OCI-LY7 (cell line): ENCODE measurements at regions not wholly inside any gene's neighbourhood (a gene's known extent, or its start where the extent isn't known, plus 50 kb on each side); places are given as distances from the start of the nearest gene placed in this dataset.

Experiments
- EZH2phosphoT487 ChIP-seq: fragments of 200-600 bp; sonication (generic); IDR thresholded peaks from 2 replicates; pipeline ENCODE4 v1.6.1; 2018; ENCODE audit warnings: low read depth, borderline replicate concordance, mild to moderate bottlenecking, mixed run types, antibody characterized with exemption, low read length, moderate library complexity, mixed read lengths
- TF ChIP-seq, protein P1 (sequence below): fragments of 200-600 bp; sonication (generic); conservative IDR thresholded peaks from 2 replicates; pipeline ENCODE4 v1.5.1; 2014; ENCODE audit warnings: mild to moderate bottlenecking, antibody characterized with exemption, low read length, moderate library complexity, mixed read lengths

DNA sequence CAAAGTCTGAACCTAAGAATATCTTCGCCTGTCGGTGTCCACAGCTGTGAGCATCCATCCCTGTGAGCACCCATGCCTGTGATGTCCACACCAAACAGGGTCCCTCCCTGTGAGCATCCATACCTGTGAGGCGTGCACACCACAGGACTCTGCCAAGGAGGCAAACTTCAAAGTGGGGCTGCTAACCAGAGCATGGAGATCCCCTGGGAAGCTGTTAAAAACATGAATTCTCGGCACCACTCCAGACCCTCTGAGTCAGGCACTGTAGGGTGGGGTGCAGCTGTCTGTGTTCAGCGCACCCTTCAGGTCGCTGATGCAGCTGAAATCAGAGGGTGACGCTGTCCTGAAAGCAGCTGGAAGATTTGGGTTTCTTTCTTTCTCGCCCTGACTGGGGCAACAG, 85.4 kb upstream of the NXT1 start:
- TF ChIP-seq EZH2phosphoT487 = no peak
- TF ChIP-seq, protein P1, sequence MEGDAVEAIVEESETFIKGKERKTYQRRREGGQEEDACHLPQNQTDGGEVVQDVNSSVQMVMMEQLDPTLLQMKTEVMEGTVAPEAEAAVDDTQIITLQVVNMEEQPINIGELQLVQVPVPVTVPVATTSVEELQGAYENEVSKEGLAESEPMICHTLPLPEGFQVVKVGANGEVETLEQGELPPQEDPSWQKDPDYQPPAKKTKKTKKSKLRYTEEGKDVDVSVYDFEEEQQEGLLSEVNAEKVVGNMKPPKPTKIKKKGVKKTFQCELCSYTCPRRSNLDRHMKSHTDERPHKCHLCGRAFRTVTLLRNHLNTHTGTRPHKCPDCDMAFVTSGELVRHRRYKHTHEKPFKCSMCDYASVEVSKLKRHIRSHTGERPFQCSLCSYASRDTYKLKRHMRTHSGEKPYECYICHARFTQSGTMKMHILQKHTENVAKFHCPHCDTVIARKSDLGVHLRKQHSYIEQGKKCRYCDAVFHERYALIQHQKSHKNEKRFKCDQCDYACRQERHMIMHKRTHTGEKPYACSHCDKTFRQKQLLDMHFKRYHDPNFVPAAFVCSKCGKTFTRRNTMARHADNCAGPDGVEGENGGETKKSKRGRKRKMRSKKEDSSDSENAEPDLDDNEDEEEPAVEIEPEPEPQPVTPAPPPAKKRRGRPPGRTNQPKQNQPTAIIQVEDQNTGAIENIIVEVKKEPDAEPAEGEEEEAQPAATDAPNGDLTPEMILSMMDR = no peak
